ENCODE measurements at regions not wholly inside any gene's neighbourhood (a gene's known extent, or its start where the extent isn't known, plus 50 kb on each side); places are given as distances from the start of the nearest gene placed in this dataset.

DNA sequence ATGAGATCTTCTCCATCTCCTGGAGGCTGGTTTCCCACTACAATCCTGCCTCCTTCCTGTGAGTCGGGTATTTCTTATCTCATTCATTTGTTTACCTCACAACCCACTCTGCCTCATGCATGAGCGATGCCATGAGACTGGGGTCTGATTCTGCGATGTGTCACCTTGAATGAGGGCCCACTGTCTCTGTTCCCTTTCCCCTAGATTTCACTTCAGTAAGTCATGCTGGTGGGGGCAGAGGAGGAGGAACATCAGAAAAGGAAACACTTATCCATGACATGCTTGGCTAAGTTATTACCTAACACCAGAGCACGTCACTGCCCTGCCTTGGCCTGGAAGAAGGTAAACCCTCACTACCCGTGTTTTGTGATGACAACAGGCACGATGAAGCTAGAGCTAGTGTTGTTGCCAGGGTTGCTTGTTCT, 337.4 kb upstream of the PRDM1 start:
- no peak for TF ChIP-seq SUZ12 (IDR thresholded peaks at IDR 0.05; ENCODE audit: extremely low read depth, insufficient read depth, insufficient read length)
- no peak for TF ChIP-seq YY1 (IDR thresholded peaks at IDR 0.05; ENCODE audit: insufficient read depth, insufficient read length)
